ENCODE measurements at regions not wholly inside any gene's neighbourhood (a gene's known extent, or its start where the extent isn't known, plus 50 kb on each side); places are given as distances from the start of the nearest gene placed in this dataset.

DNA sequence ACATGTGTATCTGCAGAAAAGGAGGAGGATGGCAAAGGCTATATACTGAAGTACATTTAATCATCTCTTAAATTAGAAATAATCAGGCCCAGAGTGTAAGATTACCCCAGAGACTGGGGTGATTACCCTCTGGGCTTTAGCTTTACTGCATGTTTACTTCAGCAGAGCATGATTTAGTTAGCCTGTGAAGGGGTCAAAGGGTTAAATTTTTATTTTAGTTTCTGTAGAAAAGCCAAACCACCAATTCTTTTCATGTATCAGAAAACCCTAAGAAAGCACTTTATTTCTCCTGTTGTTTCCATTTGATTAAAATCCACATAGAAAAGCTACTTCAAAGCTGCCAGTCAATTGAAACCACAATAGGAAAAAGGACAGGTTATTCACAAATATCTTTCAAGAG is 101.5 kb upstream of the LSM8 start:
- Histone ChIP-seq H3K36me3 (no peaks in the 10 kb centered on the region), H3K27ac (peak overlapping the region in 1 of 2 donors; percentile 8), H3K9me3 (no peaks in the 10 kb centered on the region), H3K4me1 (no peaks in the 10 kb centered on the region), H3K4me3 (no peak overlapping the region), H3K27me3 (no peaks in the 10 kb centered on the region)
- intact Hi-C loops (cut with DNase I; ENCODE audit: low total_unique reads): no loop called here
- no peak for TF ChIP-seq POLR2A (IDR thresholded peaks at IDR 0.05)
- TF ChIP-seq, protein P1, sequence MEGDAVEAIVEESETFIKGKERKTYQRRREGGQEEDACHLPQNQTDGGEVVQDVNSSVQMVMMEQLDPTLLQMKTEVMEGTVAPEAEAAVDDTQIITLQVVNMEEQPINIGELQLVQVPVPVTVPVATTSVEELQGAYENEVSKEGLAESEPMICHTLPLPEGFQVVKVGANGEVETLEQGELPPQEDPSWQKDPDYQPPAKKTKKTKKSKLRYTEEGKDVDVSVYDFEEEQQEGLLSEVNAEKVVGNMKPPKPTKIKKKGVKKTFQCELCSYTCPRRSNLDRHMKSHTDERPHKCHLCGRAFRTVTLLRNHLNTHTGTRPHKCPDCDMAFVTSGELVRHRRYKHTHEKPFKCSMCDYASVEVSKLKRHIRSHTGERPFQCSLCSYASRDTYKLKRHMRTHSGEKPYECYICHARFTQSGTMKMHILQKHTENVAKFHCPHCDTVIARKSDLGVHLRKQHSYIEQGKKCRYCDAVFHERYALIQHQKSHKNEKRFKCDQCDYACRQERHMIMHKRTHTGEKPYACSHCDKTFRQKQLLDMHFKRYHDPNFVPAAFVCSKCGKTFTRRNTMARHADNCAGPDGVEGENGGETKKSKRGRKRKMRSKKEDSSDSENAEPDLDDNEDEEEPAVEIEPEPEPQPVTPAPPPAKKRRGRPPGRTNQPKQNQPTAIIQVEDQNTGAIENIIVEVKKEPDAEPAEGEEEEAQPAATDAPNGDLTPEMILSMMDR (IDR thresholded peaks at IDR 0.05): no peak
- no peak for DNase-seq

DNA sequence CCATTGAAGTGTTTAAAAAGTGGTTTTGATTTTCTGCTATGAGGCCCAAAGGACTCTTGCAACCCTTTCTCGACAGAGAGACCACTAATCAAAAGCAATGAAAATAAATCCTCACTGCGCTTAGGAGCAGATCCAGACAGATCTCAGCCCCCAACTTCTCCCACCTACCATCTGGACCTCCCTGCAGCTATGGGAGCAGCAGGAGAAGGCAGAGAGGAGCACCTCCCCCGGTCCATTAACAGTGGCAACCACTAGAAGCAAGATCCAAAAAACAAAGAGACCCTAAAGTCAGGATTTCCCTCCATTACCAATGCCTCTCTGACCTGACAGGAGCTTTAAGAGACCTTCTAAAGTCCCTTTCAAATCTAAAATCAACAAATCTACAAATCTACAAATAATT is 99.0 kb upstream of the LSM8 start:
- H3K4me1 ChIP-seq: no peaks in the 10 kb centered on the region
- H3K36me3 ChIP-seq: no peaks in the 10 kb centered on the region
- no peaks in the 10 kb centered on the region for H3K9me3 ChIP-seq
- H3K4me3 ChIP-seq: no peak overlapping the region
- intact Hi-C loops (cut with DNase I; ENCODE audit: low total_unique reads): no loop called here
- TF ChIP-seq, protein P1 (IDR thresholded peaks at IDR 0.05): no peak
- no peak for TF ChIP-seq POLR2A (IDR thresholded peaks at IDR 0.05)
- no peak for DNase-seq
- H3K27me3 ChIP-seq: no peaks in the 10 kb centered on the region
- H3K27ac ChIP-seq: no peak overlapping the region

DNA sequence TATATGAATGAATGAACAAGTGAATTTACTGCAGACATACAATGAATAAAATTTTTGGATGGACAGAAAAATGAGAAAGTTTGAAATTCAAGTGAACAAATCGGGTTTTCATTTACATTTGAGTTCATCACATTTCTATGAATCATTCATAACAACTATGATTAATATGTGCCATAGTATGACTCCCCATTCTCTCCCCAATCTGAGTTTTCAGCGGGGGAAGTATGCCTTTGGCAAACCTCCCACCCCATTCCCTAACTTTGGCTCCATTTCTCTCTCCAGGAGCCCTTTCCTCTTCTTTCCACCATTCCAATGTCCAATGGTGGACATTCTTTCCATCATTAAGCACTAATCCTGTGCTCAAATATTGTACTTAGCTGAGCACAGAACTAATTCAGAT is 96.8 kb upstream of the LSM8 start:
- H3K36me3 ChIP-seq: no peaks in the 10 kb centered on the region
- H3K27me3 ChIP-seq: no peaks in the 10 kb centered on the region
- H3K4me3 ChIP-seq: no peak overlapping the region
- H3K9me3 ChIP-seq: no peaks in the 10 kb centered on the region
- no peak for DNase-seq
- H3K27ac ChIP-seq: no peak overlapping the region
- intact Hi-C loops (cut with DNase I; ENCODE audit: low total_unique reads): no loop called here
- no peaks in the 10 kb centered on the region for H3K4me1 ChIP-seq
- TF ChIP-seq, protein P1 (IDR thresholded peaks at IDR 0.05): no peak
- TF ChIP-seq POLR2A (IDR thresholded peaks at IDR 0.05): no peak

DNA sequence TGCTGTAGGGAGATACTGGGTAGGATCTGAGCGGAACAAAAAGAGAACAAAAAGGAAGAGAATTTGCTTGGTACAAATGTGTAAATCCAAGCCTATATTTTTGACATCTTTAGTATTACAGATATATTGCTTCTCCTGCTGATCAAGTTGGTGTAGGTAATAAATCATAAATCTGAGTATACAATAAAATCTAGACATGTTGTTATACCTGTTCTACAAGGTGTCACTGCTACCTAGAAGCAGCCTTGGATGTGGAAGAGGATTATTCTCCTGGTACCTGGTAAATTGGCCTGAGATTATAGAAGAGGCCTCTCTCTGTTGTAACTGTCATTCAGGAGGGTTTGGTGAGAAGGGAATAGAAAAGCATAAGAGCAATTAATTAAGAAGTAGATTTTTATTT is 89.9 kb upstream of the LSM8 start:
- TF ChIP-seq, protein P1 (IDR thresholded peaks at IDR 0.05): no peak
- no peak for TF ChIP-seq POLR2A (IDR thresholded peaks at IDR 0.05)
- Histone ChIP-seq H3K9me3 (no peaks in the 10 kb centered on the region), H3K27me3 (no peaks in the 10 kb centered on the region), H3K4me1 (no peaks in the 10 kb centered on the region), H3K36me3 (no peaks in the 10 kb centered on the region), H3K27ac (no peak overlapping the region), H3K4me3 (no peak overlapping the region)
- intact Hi-C loops (cut with DNase I; ENCODE audit: low total_unique reads): no loop called here
- no peak for DNase-seq

DNA sequence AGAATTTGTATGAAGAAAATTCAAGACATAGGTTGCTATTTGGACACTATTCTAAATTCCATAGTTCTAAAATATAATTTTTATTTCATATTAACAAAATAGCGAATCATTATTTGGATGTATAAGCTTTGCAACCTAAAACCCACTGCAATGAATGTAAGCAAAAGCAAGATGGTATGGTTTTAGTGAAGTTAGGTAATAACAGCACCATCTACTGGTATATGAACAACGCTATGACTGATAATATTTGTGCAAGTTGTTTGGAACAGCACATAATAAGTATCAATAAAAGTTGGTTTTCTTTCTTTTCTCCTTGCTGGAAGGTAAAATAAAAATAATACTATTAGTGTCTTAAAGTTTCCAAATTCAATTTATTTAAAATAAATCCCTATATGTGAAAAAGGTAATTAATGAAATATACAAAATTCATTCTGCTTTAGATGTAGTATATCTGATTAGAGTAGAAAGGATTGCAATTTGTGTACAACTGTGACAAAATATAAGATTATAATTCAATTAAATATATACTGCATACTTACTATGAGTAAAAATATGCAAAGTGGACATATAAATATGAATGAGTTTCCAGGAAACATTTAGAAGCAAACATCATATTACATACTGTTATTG is 79.0 kb upstream of the LSM8 start:
- Histone ChIP-seq H3K27me3 (no peaks in the 10 kb centered on the region), H3K4me3 (no peak overlapping the region), H3K27ac (no peak overlapping the region), H3K36me3 (no peaks in the 10 kb centered on the region), H3K9me3 (no peaks in the 10 kb centered on the region), H3K4me1 (no peaks in the 10 kb centered on the region)
- TF ChIP-seq, protein P1 (IDR thresholded peaks at IDR 0.05): peak; percentile 45 to 64 (median 62)
- no peak for TF ChIP-seq POLR2A (IDR thresholded peaks at IDR 0.05)
- DNase-seq: no peak
- intact Hi-C loops (cut with DNase I; ENCODE audit: low total_unique reads): no loop called here
